SIG-M5 treated with dmso at 0.1 percent for 504 hours (cell line): ENCODE measurements at regions not wholly inside any gene's neighbourhood (a gene's known extent, or its start where the extent isn't known, plus 50 kb on each side); places are given as distances from the start of the nearest gene placed in this dataset.
"Not testable (repeated sequence)": the region's sequence is repeated elsewhere in the genome, so short reads cannot be mapped to it uniquely, and the experiment has no call there.

Experiments
- DNase-seq: peaks from one replicate; lab custom pipeline; 2025; ENCODE audit not compliant: unreplicated experiment; lab: John Stamatoyannopoulos, UW

- DNase-seq = no peak
Measured at GRCh38 chr9:90741036-90741435, 60.6 kb upstream of the SYK start.

DNA sequence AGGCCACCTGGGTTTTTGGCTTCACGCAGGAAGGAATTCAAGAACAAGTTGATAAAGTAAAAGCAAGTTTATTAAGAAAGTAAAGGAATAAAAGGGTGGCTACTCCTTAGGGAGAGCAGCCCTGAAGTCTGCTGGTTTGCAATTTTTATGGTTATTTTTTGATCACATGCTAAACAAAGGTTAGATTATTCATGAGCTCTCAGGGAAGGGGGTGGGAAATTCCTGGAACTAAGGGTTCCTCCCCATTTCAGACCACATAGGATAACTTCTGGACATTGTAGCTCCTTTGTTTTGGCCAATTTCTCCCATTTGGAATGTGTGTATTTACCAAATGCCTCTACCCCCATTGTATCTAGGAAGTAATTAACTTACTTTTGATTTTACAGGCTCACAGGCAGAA, 63.9 kb upstream of the SYK start:
- DNase-seq = no peak

GRCh38 chr9:90735952-90736351, 65.7 kb upstream of the SYK start:
- DNase-seq = no peak

GRCh38 chr9:90734631-90735030, 67.0 kb upstream of the SYK start:
- DNase-seq = no peak

DNA sequence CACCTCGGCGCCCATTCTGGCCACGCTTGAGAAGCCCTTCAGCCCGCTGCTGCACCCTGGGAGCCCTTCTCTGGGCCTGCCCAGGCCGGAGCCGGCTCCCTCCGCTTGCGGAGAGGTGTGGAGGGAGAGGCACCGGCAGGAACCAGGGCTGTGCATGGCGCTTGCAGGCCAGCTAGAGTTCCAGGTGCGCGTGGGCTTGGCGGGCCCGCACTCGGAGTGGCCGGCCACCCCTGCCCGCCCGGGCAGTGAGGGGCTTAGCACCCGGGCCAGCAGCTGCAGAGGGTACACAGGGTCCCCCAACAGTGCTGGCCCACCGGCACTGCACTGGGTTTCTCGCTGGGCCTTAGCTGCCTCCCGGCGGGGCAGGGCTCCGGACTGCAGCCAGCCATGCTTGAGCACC, 72.3 kb upstream of the SYK start:
- no peak for DNase-seq

DNA sequence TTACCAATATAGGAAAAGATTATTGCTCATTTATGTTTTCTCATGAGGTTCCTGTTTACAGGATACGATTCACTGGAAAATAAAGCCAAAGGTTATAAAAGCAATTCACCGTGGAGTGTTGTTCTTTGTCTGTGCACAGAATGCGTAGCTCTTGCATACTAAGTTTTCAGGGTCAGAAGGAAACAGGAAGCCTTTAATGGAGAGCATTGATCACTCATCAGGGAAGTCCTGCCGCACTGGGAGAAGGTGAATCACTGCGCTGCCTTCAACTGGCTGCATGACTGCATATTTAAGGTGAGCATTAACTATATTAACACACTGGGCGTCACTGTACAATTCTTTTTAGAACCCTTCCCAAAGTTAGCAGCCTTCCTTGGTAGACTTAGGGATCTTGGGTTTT, 74.1 kb upstream of the SYK start:
- no peak for DNase-seq

GRCh38 chr9:90726215-90726614, 75.4 kb upstream of the SYK start:
- no peak for DNase-seq

- no peak for DNase-seq
Measured at GRCh38 chr9:90724880-90725279, 76.7 kb upstream of the SYK start.

DNA sequence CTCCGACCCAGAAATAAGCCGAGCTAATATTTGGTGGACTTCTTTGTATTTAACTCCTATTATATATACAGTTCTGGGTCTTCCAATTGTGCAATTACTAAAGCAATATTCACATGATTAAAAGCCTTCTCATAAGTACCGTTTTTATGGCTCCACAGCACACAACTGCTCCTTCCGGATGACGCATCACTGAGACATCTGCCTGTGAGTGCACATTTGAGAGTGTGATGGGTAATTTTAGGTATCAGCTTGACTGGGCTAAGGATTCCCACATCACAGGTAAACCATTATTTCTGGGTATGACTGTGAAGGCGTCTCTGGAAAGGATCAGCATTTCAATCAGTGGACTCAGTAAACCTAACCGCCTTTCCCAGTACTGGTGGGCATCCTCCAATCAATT, 77.5 kb upstream of the SYK start:
- DNase-seq = no peak

GRCh38 chr9:90722071-90722470, 79.4 kb upstream of the DIRAS2 start:
- no peak for DNase-seq

- no peak for DNase-seq
Measured at GRCh38 chr9:90720621-90721265, 78.1 kb upstream of the DIRAS2 start.

GRCh38 chr9:90706230-90706629, 63.6 kb upstream of the DIRAS2 start:
- DNase-seq = no peak

GRCh38 chr9:90702441-90702955, 59.9 kb upstream of the DIRAS2 start:
- DNase-seq = peak; percentile 59

DNA sequence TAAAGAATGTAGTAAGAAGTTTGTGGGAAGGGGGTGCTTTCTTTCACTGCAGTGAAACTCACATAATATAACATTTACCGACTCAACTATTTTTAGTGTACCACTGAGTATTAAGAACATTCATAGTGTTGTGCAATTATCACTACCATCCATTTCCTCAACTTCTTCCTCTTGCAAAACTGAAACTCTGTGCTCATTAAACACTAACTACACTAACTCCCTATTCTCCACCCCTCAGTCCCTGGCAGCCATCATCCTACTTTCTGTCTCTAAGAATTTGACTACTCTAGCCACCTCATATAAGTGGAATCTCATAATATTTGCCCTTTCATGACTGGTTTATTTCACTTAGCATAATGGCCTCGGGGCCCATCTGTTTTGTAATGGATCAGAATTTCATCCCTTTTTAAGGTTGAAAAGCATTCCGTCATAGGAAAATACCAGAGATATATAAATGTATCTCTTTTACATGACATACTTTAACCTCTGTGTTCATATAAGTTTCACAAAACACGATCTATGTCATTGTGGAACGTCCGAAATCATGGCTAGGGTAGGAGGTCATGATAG, 56.3 kb upstream of the DIRAS2 start:
- peak; percentile 90 for DNase-seq

DNA sequence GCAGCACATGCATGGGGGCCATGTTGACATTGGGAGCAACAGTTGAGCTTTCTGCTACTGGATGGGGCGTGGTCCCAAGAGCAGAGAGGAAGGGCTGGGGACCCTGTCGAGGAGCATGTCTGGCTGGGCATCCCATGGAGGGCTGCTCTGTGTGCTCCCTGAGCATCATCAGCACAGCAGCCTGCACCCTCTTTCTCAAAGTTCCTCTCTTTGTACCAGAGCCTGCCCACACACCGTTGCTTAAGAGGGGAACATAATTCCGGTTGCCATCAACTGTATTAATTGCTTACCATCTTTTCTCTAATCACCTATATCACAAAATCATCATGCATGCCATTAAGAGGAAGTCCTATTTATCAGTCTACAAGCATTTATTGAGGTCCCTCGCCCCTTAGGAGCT, 55.2 kb upstream of the DIRAS2 start:
- DNase-seq = no peak

- not testable (repeated sequence) for DNase-seq
Measured at GRCh38 chr9:90694187-90694586, 51.6 kb upstream of the DIRAS2 start.
